ENCODE measurements at regions not wholly inside any gene's neighbourhood (a gene's known extent, or its start where the extent isn't known, plus 50 kb on each side); places are given as distances from the start of the nearest gene placed in this dataset.

GRCh38 chr4:165711912-165712311, 161.1 kb upstream of the TLL1 start:
- no peak for TF ChIP-seq POLR2A (IDR thresholded peaks at IDR 0.05)
- TF ChIP-seq, protein P1, sequence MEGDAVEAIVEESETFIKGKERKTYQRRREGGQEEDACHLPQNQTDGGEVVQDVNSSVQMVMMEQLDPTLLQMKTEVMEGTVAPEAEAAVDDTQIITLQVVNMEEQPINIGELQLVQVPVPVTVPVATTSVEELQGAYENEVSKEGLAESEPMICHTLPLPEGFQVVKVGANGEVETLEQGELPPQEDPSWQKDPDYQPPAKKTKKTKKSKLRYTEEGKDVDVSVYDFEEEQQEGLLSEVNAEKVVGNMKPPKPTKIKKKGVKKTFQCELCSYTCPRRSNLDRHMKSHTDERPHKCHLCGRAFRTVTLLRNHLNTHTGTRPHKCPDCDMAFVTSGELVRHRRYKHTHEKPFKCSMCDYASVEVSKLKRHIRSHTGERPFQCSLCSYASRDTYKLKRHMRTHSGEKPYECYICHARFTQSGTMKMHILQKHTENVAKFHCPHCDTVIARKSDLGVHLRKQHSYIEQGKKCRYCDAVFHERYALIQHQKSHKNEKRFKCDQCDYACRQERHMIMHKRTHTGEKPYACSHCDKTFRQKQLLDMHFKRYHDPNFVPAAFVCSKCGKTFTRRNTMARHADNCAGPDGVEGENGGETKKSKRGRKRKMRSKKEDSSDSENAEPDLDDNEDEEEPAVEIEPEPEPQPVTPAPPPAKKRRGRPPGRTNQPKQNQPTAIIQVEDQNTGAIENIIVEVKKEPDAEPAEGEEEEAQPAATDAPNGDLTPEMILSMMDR (IDR thresholded peaks at IDR 0.05), result no peak
- no peak for TF ChIP-seq EP300 (IDR thresholded peaks at IDR 0.05; ENCODE audit: low read depth)
- no peak for TF ChIP-seq POLR2AphosphoS5 (IDR thresholded peaks at IDR 0.05)

Measured in transverse colon (tissue), 4 donors.